K562 (cell line): ENCODE measurements at regions not wholly inside any gene's neighbourhood (a gene's known extent, or its start where the extent isn't known, plus 50 kb on each side); places are given as distances from the start of the nearest gene placed in this dataset.

ENCODE experiments used
- ATAC-seq: fragments of 200-7000 bp; cut with Tn5 transposase; 3 replicates; pipeline ENCODE4 v1.9.1; 2020; ENCODE audit warnings: moderate library complexity
- BruUV-seq: library from RNA; stranded (reverse); fragments of 400-500 nt; replicated peaks from 2 replicates; lab custom pipeline; 2021; lab: Mats Ljungman, UMichigan
- CTCF ChIA-PET: fragments of 300-600 bp; formaldehyde crosslinking; extraction: SDS; loops from one replicate; lab custom pipeline; 2021; ENCODE audit warnings: low intra/inter-chr PET ratio; lab: Yijun Ruan, JAX
- POLR2A ChIA-PET: fragments of 300-600, 350-650 bp; sonication (Branson Sonifier 250); formaldehyde crosslinking; extraction: SDS; loops from one replicate; lab custom pipeline; 2021; ENCODE audit warnings: antibody characterized with exemption, inconsistent platforms; lab: Yijun Ruan, JAX
- DNase-seq, 4 experiments: peaks; one replicate each; pipeline versions ENCODE4 v3.0.0 to v3.0.0-alpha.2; 2011 to 2018; ENCODE audit warnings: low spot score in 3 of 4, mixed read lengths in 3 of 4; ENCODE audit errors: extremely low read depth in 1 of 4
- FAIRE-seq: peaks from 2 replicates; lab custom pipeline; 2011; peaks lifted over from hg19 to GRCh38; lab: Jason Lieb, UNC
- H2AFZ ChIP-seq: 2 replicates; pipeline ENCODE4 v1.6.0; 2011; ENCODE audit warnings: low read depth, low read length, control low read depth, inconsistent platforms
- H3K27ac ChIP-seq: fragments of 200-600 bp; 3 replicates; pipeline ENCODE4 v1.8.0; 2011; ENCODE audit warnings: low read depth, mild to moderate bottlenecking, control low read depth, inconsistent platforms, low read length, moderate library complexity, mixed read lengths; ENCODE audit errors: extremely low read depth
- H3K27me3 ChIP-seq, 2 experiments: fragments of 300-600 bp in 1 of 2; 2 replicates in 1 of 2; 3 replicates in 1 of 2; pipeline versions ENCODE4 v1.6.0 to v1.8.0; 2011; ENCODE audit warnings: inconsistent platforms in 2 of 2, low read length in 2 of 2, mild to moderate bottlenecking in 1 of 2, mixed read lengths in 1 of 2, moderate library complexity in 1 of 2; ENCODE audit not compliant: control insufficient read depth in 2 of 2, insufficient read depth in 2 of 2
- H3K36me3 ChIP-seq: fragments of 300-600 bp; 3 replicates; pipeline ENCODE4 v1.8.0; 2011; ENCODE audit warnings: mild to moderate bottlenecking, low read length, inconsistent platforms; ENCODE audit not compliant: control insufficient read depth, insufficient read depth
- H3K4me1 ChIP-seq, 2 experiments: fragments of 200-600 bp in 1 of 2; replicated peaks in 1 of 2; 2 replicates in 1 of 2; 3 replicates in 1 of 2; pipeline versions ENCODE4 v1.5.1 to v1.8.0; 2011; ENCODE audit warnings: inconsistent platforms in 2 of 2, low read length in 2 of 2, mild to moderate bottlenecking in 1 of 2, mixed read lengths in 1 of 2, moderate library complexity in 1 of 2; ENCODE audit not compliant: control insufficient read depth in 2 of 2, insufficient read depth in 2 of 2
- H3K4me2 ChIP-seq: 2 replicates; pipeline ENCODE4 v1.6.1; 2011; ENCODE audit warnings: low read length, control low read depth, inconsistent platforms, mixed read lengths; ENCODE audit not compliant: insufficient read depth
- H3K4me3 ChIP-seq: fragments of 200-600 bp; sonication (generic), shearing (Covaris generic); 2 replicates; pipeline ENCODE4 v1.5.1; 2016; ENCODE audit warnings: control low read depth, inconsistent platforms
- H3K79me2 ChIP-seq: fragments of 200-600 bp; 3 replicates; pipeline ENCODE4 v1.8.0; 2011; ENCODE audit warnings: low read length, inconsistent platforms; ENCODE audit not compliant: control insufficient read depth, insufficient read depth
- H3K9ac ChIP-seq, 2 experiments: 2 replicates each; pipeline versions ENCODE4 v1.6.0 to v1.6.1; 2011; ENCODE audit warnings: low read depth in 2 of 2, low read length in 2 of 2, control low read depth in 1 of 2, inconsistent platforms in 1 of 2, mild to moderate bottlenecking in 1 of 2, mixed read lengths in 1 of 2; ENCODE audit not compliant: insufficient read depth in 1 of 2
- H3K9me1 ChIP-seq: one replicate; pipeline ENCODE4 v1.6.0; 2011; ENCODE audit warnings: inconsistent platforms, mild to moderate bottlenecking, low read length, moderate library complexity; ENCODE audit not compliant: control insufficient read depth, insufficient read depth
- H3K9me3 ChIP-seq: replicated peaks from 2 replicates; pipeline ENCODE4 v1.5.1; 2011; ENCODE audit warnings: low read depth, low read length, inconsistent platforms; ENCODE audit not compliant: control insufficient read depth, insufficient read depth
- H4K20me1 ChIP-seq: replicated peaks from 2 replicates; pipeline ENCODE4 v1.6.1; 2011; ENCODE audit warnings: low read length, inconsistent platforms, mixed read lengths; ENCODE audit not compliant: control insufficient read depth, insufficient read depth
- DLX4 ChIP-seq: fragments of 250-450 bp; sonication (Bioruptor Pico); IDR thresholded peaks from 2 replicates; pipeline ENCODE4 v1.6.1; 2021; ENCODE audit warnings: mild to moderate bottlenecking
- PTRF ChIP-seq: fragments of 450-650 bp; IDR thresholded peaks from 2 replicates; pipeline ENCODE4 v1.6.1; 2016; ENCODE audit warnings: mild to moderate bottlenecking, missing genetic modification characterization, missing compliant biosample characterization
- SPI1 ChIP-seq: IDR thresholded peaks from 2 replicates; pipeline ENCODE4 v1.6.1; 2011; ENCODE audit warnings: low read depth, low read length, control low read depth, borderline replicate concordance
- XRCC4 ChIP-seq: IDR thresholded peaks from one replicate; pipeline ENCODE4 v1.6.1; 2011; ENCODE audit not compliant: insufficient read depth, insufficient read length; ENCODE audit errors: extremely low read depth
- ZBTB33 ChIP-seq: sonication (generic); formaldehyde crosslinking; IDR thresholded peaks from 2 replicates; pipeline ENCODE4 v1.8.1; 2023; ENCODE audit warnings: mild to moderate bottlenecking, missing genetic modification reagents
- ZNF24 ChIP-seq: fragments of 450-650 bp; IDR thresholded peaks from 2 replicates; pipeline ENCODE4 v1.6.1; 2016
- WGBS: fragments of 100-300 bp; shearing (Covaris generic); methylation state at CpG from one replicate; pipeline ENCODE4 v1.1.6; 2016; ENCODE audit warnings: low coverage, mixed read lengths; ENCODE audit not compliant: insufficient coverage; ENCODE audit errors: missing lambda C conversion rate; 5-methylcytosine and 5-hydroxymethylcytosine counted together
- in situ Hi-C: fragments of 300-500 bp; cut with MboI; formaldehyde crosslinking; loops from 4 replicates; pipeline ENCODE4 v1.15.0; 2018; ENCODE audit warnings: inconsistent platforms, mixed read lengths
- intact Hi-C: fragments of 100-400 bp; cut with micrococcal nuclease; formaldehyde crosslinking; loops from 2 replicates; pipeline ENCODE4 v1.14.2; 2022
- TF ChIP-seq, protein P1 (sequence below): fragments of 450-650 bp; IDR thresholded peaks from 2 replicates; pipeline ENCODE4 v1.7.0; 2016; ENCODE audit warnings: borderline replicate concordance
- TF ChIP-seq, protein P2 (sequence below), 2 experiments: fragments of 450-650 bp; IDR thresholded peaks; 2 replicates each; pipeline ENCODE4 v1.6.1; 2018; ENCODE audit warnings: mild to moderate bottlenecking in 2 of 2, low read depth in 1 of 2; ENCODE audit not compliant: partially characterized antibody in 2 of 2

DNA sequence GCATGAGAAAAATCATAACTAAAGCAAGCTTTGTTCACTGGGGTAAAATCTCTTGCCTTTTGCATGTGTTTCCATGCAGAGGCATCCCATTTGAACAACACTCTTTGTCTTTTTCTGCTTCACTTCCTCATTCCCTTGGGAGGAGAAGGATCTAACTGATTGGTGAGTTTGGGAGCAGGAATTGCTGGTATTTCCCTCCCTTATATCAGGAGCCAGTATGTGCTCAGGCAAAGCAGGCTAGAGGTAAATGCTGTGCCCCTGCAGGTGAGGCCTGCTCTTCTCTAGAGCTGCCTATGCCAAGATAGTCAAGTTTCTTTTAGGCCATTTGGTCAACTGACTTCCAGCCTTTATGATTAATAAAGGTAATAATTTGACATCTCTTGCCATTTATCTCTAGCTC is 179.9 kb downstream of the COX7C start:
- Histone ChIP-seq H3K9ac (no peak overlapping the region), H3K36me3 (no peaks in the 10 kb centered on the region), H3K9me3 (no peaks in the 10 kb centered on the region), H3K4me2 (no peak overlapping the region), H3K27me3 (no peaks in the 10 kb centered on the region), H3K27ac (no peak overlapping the region), H3K79me2 (no peaks in the 10 kb centered on the region), H2AFZ (no peak overlapping the region), H4K20me1 (no peaks in the 10 kb centered on the region), H3K4me1 (no peaks in the 10 kb centered on the region), H3K4me3 (no peak overlapping the region), H3K9me1 (no peaks in the 10 kb centered on the region)
- TF ChIP-seq SPI1 = 0 out of 2 replicates have a peak, but pooled peaks have one; percentile 4
- TF ChIP-seq PTRF (tag) = no peak
- no peak for TF ChIP-seq DLX4 (CRISPR knock-in tag)
- ChIA-PET CTCF (no interaction called here), POLR2A (no interaction called here)
- FAIRE-seq (no peak), ATAC-seq (no peak), DNase-seq (no peak)
- in situ Hi-C loops = no loop called here
- BruUV-seq = no TSS peak
- intact Hi-C loops = no loop called here

GRCh38 chr5:86806206-86806605 is 188.5 kb downstream of the COX7C start:
- Histone ChIP-seq H3K9me3 (no peaks in the 10 kb centered on the region), H3K27me3 (no peaks in the 10 kb centered on the region), H2AFZ (no peak overlapping the region), H3K27ac (no peak overlapping the region), H3K9me1 (no peaks in the 10 kb centered on the region), H3K36me3 (no peaks in the 10 kb centered on the region), H3K4me1 (no peaks in the 10 kb centered on the region), H3K4me3 (no peak overlapping the region), H4K20me1 (no peaks in the 10 kb centered on the region), H3K9ac (no peak overlapping the region), H3K79me2 (no peaks in the 10 kb centered on the region), H3K4me2 (no peak overlapping the region)
- intact Hi-C loops = no loop called here
- no peak for DNase-seq
- no peak for FAIRE-seq
- ATAC-seq = no peak
- BruUV-seq = no TSS peak
- ChIA-PET CTCF (no interaction called here), POLR2A (interaction anchor here (1.2 kb wide), 1 partner anchor 46 kb away, joined by 3 read pairs; no protein-coding TSS in a partner anchor)
- in situ Hi-C loops = no loop called here
- WGBS = 0% methylated on average over 1 of the region's 1 CpG
- TF ChIP-seq, protein P1, sequence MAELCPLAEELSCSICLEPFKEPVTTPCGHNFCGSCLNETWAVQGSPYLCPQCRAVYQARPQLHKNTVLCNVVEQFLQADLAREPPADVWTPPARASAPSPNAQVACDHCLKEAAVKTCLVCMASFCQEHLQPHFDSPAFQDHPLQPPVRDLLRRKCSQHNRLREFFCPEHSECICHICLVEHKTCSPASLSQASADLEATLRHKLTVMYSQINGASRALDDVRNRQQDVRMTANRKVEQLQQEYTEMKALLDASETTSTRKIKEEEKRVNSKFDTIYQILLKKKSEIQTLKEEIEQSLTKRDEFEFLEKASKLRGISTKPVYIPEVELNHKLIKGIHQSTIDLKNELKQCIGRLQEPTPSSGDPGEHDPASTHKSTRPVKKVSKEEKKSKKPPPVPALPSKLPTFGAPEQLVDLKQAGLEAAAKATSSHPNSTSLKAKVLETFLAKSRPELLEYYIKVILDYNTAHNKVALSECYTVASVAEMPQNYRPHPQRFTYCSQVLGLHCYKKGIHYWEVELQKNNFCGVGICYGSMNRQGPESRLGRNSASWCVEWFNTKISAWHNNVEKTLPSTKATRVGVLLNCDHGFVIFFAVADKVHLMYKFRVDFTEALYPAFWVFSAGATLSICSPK = no peak
- no peak for TF ChIP-seq ZNF24
- no peak for TF ChIP-seq ZBTB33
- no peak for TF ChIP-seq XRCC4
- TF ChIP-seq, protein P2, sequence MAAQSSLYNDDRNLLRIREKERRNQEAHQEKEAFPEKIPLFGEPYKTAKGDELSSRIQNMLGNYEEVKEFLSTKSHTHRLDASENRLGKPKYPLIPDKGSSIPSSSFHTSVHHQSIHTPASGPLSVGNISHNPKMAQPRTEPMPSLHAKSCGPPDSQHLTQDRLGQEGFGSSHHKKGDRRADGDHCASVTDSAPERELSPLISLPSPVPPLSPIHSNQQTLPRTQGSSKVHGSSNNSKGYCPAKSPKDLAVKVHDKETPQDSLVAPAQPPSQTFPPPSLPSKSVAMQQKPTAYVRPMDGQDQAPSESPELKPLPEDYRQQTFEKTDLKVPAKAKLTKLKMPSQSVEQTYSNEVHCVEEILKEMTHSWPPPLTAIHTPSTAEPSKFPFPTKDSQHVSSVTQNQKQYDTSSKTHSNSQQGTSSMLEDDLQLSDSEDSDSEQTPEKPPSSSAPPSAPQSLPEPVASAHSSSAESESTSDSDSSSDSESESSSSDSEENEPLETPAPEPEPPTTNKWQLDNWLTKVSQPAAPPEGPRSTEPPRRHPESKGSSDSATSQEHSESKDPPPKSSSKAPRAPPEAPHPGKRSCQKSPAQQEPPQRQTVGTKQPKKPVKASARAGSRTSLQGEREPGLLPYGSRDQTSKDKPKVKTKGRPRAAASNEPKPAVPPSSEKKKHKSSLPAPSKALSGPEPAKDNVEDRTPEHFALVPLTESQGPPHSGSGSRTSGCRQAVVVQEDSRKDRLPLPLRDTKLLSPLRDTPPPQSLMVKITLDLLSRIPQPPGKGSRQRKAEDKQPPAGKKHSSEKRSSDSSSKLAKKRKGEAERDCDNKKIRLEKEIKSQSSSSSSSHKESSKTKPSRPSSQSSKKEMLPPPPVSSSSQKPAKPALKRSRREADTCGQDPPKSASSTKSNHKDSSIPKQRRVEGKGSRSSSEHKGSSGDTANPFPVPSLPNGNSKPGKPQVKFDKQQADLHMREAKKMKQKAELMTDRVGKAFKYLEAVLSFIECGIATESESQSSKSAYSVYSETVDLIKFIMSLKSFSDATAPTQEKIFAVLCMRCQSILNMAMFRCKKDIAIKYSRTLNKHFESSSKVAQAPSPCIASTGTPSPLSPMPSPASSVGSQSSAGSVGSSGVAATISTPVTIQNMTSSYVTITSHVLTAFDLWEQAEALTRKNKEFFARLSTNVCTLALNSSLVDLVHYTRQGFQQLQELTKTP (IDR thresholded peaks at IDR 0.05; ENCODE audit: low read depth in 1 of 2, partially characterized antibody in 2 of 2) = no peak
